ENCODE measurements at regions not wholly inside any gene's neighbourhood (a gene's known extent, or its start where the extent isn't known, plus 50 kb on each side); places are given as distances from the start of the nearest gene placed in this dataset.

DNA sequence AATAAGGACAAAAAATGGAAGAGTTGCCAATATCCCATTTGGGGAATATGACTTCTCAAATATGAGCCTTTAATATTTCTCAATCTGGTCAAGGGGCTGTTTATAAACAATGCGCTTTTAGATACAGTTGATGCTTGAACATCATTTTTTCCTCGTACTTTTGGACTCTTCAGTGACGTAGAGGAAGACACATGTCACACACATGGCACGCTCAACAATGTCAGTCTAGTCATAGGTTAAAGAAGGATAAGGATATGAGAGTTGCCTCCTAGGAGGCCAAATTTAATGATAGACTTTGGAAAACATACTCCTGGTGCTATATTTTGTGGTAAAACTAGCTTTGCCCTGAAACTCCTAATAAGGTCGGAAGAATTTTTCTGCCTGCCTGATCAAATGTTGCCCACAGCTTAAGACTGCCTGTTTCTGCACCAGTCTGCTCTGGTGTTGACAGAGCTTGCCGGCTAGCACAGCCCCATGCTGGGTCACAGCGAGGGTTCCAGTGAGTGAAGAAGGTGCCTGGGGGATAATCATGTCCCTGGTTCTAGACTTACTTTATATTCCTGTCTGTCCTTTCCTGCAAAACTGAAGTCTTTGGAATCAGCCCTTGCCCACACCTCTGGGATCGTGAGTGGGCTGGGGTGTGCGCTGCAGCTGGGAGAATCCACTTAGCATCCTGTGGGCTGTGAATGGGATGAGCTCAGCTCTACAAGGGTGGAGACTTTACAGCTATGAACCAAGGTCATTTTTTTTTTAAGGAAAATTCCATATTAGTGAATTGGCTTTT, 230.8 kb upstream of the IRX4 start:
- no peak for DNase-seq (ENCODE audit: low read depth in 1 of 2, low spot score in 1 of 2)

DNA sequence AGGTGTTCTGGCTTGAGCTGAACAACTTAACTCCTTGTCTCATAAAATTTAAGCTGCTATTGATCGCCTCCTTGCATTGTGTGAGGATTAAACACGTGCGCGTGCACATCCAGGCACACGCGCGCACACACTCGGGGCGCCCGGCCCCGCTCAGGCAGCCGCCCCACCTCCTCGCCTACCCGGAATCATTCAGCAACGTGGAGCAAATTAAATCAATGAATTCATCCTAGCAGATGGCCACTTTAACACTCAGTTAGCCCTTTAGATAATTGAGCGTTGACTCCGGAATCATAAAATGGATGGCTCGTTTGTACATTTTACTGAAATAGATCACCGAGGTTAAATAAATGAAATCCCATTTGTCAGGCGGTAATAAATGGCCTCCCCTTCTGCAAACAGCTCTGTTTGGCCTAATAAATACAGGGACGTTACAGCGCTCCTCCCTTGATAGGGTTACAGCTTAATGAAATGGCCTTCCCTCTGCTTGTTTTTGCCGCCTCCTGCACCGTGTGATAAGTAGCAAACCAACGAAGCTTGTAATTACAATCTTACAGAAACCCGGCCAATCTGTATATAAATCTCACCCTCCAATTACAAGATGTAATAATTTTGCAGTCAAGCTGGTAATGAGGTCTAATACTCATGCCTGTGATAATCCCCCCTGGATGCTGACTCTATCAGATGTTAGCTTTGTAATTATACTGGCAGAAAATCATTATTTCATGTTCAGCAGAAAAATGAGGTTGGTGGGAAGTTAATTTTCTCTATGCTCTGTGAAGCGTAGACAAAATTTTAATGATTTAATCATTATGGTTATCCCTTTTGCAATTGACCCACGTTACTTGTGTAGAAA, 229.7 kb upstream of the IRX4 start:
- no peak for DNase-seq (ENCODE audit: low read depth in 1 of 2, low spot score in 1 of 2)

DNA sequence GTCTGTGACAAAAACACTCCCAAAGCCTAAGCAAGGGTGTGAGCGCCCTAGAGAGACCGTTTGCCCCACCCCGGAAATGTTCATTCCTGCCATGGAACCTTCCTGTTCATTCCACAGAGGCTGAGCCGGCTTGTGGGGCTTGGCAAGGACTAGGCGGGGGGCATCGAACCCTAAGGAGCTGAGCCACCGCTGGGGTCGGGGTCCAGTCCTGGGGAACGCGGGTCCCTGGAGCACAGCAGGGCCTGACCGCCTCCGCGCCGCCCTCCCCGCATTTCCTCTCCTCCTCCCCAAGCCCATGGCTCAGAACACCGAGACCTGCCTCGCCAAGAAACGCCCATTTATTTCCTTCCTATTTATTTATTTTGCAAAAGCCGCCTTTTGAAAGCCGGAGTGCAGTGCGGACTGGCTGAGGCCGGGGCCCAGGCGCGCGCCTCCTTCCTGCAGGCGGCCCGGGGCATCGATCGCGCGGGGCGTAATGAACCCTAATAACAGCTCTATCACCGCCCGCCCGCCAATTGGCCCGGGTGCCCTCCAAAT, 228.9 kb upstream of the IRX4 start:
- no peak for DNase-seq (ENCODE audit: low read depth in 1 of 2, low spot score in 1 of 2)

DNA sequence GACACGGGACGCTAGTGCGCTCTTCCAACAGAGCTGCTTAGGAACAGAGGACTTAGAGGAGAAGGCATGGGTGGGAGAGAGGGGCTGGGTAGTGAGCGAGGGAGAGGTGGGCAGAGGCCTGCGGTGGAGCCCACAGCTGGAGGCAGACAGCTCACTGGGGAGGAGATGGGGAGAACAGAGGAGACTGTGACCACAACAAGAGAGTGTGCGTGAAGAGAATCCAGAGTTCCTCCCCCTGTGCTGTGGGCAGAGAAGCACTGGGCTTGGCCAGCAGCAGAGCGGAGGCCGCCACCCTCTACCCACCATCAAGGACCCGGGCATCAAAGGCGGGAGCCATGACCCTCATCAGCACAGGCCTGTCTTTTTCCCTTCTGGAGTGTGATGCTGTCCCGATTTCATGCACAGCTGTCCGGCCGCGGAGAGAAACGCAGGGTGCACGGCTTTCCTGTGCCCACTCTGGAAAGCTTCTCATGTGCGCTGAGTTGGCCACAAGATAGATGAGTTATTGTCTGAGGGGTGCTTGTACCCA, 228.3 kb upstream of the IRX4 start:
- no peak for DNase-seq (ENCODE audit: low read depth in 1 of 2, low spot score in 1 of 2)

DNA sequence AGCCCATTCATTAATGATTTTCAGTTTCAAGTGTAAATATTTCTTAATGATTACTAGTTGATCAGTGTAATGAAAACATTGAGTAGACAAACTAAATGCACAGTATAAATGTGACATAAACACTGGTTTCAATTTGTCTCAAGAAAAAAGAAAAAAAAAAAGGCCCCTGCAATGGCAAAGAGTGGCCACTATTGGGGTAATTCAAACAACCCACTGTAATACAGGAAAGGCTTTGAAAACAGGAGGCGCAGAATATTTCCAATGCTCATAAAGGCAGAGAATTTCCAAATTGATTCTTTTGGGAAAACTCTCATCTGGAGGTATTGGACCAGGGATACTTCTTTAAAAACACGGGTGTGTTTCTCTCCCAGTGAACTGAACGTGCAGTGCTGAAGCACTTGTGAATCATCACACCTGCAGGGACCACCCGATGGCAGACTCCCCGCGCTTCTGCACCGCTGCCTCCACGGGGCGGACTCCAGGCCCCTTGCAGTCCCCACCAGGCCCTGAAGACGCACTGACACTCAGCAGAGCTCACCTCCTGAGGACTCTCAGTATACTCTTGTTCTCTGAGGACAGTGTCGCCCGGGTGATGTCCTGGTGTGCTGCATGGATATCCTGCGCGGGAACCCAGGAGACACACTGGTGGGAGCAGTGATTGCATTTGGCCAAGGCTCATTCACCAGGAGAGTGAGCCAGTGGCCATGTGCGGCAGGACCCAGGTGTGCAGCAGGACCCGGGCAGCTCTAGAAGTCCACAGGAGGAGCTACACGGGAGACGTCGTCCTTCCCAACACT, 227.6 kb upstream of the IRX4 start:
- no peak for DNase-seq (ENCODE audit: low read depth in 1 of 2, low spot score in 1 of 2)

DNA sequence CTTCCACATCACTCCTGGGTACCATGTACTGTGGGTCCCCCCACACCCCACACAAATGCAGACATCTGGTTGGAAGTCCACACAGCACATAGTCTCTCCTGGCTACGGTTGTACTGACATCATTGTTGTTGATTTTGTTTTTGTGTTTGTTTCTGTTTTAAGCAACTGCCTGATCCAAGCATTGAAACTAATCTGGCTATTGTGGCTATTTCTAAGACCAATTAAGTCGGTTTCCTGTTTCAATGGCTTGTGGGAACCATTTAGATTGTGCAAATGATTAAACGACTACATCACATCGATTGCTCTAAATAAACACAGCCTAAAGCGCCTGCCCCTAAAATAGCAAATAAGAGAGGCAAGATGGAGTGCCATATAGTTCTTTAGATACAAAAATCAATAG, 226.8 kb upstream of the IRX4 start:
- no peak for DNase-seq (ENCODE audit: low read depth in 1 of 2, low spot score in 1 of 2)

DNA sequence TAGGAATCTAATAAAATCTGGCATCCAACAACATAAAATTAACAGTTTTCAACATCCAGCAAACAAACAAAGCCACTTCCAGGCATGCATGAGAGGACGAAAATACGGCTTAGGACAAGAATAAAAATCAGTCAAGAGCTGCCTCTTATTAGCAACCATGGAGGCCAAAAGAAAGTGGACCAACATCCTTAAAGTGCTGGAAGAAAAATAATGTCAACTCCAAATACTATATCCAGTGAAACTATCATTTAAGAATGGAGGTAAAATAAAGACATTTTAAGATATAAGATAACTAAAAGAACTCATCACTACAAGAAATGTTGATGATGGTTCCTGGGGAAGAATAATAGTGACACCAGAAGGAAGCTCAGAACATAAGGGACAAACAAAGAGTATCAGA, 224.0 kb upstream of the IRX4 start:
- no peak for DNase-seq (ENCODE audit: low read depth in 1 of 2, low spot score in 1 of 2)

DNA sequence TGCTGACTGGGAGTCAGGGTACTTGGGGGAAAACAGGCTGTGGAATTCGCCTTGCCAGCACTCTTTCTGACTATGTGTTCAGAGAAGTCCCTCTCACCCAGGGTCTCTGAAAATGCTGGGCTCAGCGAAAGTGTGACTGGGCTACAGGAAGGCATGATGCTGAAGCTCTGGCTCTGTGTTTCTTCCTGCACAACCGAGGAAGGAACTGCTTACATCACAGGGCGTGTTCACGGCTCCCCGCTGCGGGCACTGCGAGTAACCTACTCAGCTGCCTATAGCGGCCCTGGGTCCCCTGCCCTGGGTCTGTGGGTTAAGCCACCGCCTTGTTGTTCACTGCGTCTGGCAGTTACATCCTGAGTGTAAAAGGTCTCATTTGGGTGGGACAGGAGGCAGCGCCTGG, 222.4 kb upstream of the IRX4 start:
- DNase-seq (ENCODE audit: low read depth in 1 of 2, low spot score in 1 of 2), result no peak

DNA sequence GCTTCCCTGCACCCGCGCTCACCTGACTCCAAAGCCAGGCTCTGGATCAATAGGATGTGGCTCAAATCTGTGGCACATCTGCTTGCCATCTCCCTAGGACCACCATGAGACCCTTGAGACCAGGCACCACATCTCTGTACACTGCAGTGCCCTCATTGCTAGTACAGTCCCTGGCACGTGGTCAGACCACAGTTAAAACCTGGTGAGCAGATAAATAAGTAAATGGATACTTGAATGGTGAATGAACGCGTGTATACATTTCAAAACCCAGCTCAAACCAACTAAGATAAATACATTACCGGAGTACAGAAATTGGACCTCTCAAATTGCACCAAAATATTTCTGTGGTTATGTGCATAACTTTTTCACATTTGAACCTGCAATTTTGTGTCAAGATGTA, 221.2 kb upstream of the IRX4 start:
- DNase-seq (ENCODE audit: low read depth in 1 of 2, low spot score in 1 of 2), result no peak

DNA sequence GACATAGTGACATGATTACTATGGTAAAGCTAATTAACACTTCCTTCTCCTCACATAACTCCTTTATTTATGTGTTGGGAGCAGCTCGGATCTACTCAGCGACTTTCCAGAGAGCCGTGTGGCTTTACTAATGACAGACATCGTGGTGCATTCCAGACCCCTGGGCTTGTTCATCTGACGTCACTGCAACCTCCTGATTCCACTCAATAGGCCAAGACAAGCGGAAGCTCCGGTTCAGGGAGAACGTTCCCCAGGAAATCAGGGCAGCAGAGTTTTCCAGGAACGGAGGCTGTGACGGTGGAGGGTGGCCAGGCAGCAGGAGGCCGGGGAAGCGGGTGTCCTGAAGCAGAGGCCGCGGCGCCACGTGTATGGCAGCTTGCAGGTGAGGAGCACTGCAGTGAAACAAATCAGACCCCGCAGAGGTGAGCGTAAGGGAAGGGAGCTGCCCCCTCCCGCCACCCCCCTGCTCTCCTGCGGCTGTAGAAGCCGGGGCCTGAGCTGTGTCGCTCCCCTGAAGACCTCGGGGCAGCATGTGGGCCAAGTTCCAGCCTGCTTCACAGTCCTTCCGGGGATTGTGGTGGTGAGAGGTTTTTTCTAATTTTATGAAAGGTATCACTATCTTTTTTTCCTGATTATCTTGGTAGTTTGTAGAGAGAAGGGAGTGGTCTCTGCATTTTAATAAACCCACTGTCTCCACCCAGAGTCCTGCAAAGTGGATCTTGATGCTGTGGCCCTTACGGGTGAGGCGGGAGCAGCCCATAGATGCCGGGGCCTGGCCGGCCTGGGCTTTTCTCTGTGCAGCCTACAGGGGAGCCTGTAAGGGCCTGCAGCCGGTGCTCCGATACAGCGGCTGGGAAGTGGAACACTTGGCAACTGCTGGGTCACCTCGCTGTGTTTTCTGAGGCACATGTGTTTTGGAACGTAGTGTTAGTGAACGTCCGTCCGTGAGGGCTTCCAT, 220.4 kb upstream of the IRX4 start:
- DNase-seq (ENCODE audit: low read depth in 1 of 2, low spot score in 1 of 2), result no peak

DNA sequence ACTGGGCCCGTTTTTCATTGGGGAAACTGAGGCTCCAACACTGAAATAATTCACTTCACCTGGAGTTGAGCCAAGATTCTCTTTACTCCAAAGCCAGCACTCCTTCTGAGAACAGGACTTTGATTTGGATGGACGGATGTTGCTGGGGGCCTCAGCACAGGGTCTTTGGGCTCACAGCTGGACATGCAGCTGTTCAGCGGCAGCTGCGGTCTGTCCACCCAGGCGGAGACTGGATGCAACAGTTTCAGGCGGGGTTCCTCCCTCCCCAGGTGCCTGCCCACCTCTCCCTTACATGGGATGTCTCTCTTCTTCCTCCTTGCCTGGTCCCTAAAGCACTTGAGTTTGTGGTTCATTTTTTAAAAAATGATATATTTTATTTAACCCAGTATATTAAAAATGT, 219.0 kb upstream of the IRX4 start:
- no peak for DNase-seq (ENCODE audit: low read depth in 1 of 2, low spot score in 1 of 2)

DNA sequence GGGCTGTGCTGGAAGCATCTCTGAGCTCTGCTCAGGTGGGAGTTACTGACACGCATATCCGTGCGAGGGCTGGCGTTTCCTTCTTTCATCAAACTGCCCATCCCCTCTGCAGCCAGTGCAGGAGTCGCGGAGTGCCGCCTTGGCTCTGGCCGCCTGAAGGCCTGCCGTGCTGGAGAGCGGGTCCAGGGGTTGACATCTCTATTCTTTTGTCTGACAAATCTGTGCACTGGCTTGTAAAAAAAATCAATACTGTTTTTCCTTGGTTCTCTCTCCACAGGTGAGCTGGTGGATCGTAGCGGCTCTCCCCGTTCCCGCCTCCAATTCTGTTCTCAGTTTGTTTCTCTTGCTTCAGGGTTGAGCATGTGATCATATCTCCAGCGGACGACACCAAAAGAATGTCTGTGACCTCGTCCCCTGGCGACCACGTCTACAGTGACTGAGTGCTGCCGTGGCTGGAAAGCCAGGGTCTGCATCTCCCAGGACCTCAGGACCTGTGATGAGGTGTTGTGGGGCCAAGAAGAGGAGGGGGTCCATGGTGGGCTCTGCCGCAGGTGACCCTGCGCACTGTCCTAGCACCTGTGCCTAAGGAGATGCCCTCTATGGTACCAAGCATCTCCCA, 214.3 kb upstream of the IRX4 start:
- no peak for DNase-seq (ENCODE audit: low read depth in 1 of 2, low spot score in 1 of 2)

DNA sequence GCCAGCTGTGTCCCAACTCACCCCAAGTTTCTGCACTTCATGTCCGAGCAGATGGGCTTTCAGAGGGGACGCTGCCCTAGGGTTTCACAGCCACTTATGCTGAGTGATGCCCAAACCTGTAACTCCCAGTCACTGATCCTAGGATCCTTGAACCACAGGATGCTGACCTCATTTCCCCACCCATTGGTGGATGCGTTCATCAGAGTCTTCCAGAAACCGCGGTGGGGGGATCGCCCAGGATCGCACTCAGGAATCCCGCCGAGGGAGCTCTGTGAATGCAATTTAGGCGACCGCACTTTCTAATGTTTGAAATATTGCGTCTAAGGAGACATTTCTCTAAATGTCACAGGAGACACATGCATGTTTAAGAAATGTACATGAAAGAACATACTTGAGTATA, 212.3 kb upstream of the IRX4 start:
- no peak for DNase-seq (ENCODE audit: low read depth in 1 of 2, low spot score in 1 of 2)

DNA sequence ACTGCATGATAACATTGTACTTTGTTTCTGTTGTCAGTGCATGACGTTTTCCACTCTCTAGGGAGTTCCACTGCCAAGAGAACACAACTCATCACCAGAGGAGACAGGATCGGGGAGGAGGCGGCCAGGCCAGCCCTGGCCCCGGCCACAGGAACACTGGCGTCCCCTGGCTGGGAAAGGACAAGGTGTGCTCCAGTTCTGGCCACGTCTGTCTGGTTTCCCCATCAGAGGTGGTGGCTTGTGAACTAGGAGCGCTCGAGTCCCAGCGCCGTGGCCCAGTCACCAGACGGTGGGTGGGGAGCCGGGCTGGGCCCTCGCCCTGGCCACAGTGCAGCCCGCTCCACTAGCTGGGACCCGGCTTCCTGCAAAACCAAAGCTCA, 211.9 kb upstream of the IRX4 start:
- no peak for DNase-seq (ENCODE audit: low read depth in 1 of 2, low spot score in 1 of 2)

DNA sequence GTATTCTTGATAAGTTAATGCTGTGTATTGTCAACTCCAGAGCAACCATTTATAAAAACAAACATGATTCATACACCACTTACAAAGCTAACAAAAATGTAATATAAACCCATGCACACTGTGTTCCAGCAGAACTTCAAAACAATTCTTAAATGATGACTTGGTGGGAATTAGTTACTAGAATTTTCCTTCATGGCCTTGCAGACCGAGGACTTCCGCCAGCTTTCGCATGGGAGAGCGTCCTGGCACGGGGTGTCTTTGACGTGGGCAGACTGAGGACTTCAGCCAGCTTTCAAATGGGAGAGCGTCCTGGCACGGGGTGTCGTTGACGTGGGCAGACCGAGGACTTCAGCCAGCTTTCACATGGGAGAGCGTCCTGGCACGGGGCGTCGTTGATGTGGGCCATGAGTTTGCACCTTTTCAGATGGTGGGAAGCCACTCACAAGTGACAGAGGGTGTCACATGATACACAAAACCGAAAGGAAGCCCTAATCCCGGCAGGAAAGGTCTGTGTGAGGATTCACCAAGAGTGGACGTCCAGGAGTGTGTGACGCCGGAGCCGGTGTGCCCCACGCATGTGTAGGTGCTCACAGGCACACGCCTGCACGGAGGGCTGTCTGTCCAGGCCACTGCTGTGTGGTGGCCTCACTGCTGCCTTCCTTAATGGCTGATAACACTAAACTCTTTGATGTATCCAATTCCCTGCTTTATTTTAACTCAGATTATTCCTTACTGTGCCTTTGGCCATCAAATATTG, 211.3 kb upstream of the IRX4 start:
- DNase-seq (ENCODE audit: low read depth in 1 of 2, low spot score in 1 of 2), result no peak

DNA sequence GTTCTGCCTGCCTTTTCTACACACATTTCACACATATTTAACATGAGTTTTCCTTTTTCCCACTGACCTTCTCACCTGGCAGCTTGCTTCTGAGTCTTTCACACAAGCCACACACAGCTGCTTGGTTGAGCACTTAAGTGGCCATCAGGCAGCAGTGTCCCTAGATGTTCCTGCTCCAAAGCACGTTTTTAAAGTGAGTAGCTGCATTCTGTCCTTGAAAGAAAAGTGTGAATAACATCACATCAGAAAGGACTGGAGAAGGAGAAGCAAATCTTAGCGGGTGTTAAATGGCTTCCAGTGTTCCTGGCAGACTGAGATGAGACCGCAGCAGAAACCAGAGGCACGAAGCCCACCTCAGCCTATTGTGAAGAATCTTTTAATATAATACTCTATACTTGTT, 209.2 kb upstream of the IRX4 start:
- no peak for DNase-seq (ENCODE audit: low read depth in 1 of 2, low spot score in 1 of 2)

DNA sequence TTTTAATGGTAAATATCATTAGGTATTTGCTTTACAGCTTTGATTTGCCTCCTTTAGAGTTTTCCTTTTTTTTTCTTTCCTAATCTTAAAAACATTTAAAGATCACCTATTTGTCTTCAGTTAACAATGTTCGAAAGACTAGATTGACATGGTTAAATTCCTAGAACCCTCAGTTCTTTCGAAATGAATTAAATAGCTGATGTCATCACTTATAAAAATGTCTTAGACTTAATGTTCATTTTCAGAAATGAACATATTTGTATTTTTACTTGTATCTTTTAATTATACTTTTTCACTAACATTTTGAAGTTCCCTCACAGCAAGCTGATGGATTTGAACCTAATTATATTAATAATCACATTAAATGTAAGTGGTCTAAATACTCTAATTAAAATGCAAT, 205.3 kb upstream of the IRX4 start:
- no peak for DNase-seq (ENCODE audit: low read depth in 1 of 2, low spot score in 1 of 2)

DNA sequence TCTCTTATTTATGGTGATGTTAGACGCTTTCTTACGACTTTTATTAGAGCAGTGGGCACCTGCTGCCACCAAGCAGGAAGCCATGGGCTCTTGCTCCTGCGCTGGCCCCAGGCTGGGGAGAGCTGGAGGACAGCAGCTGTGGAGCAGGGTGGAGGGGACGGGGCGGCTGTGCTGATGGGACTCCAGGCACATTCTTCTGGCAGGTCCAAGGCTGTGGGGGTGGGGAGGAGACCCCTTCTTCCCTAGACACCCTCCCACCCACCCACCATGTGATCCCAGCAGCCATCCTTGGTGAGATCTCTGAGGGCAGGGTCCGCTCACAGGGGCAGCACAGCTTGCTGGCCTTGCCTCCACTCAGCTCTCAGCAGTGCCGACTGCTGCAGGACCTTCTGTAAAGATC, 192.6 kb upstream of the IRX4 start:
- no peak for DNase-seq (ENCODE audit: low read depth in 1 of 2, low spot score in 1 of 2)

DNA sequence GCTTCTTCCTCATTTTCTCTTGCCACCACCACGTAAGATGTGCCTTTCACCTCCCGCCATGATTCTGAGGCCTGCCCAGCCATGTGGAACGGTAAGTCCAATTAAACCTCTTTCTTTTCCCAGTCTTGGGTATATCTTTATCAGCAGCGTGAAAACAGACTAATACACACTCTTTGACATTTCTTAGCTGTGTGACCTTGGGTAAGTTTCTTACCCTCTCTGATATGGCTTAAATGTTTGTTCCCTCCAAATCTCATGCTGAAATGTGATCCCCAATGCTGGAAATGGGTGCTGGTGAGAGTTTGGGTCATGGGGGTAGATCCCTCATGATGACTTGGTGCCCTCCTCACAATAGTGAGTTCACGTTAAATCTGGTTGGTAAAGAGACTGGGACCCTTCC, 188.8 kb upstream of the IRX4 start:
- no peak for DNase-seq (ENCODE audit: low read depth in 1 of 2, low spot score in 1 of 2)

Data from stimulated activated CD4-positive, alpha-beta T cell treated with anti-CD3 and anti-CD28 coated beads, Interleukin-15, amount 100 ng/mL, for 1 hour (primary cell).